ENCODE measurements at regions not wholly inside any gene's neighbourhood (a gene's known extent, or its start where the extent isn't known, plus 50 kb on each side); places are given as distances from the start of the nearest gene placed in this dataset.

DNA sequence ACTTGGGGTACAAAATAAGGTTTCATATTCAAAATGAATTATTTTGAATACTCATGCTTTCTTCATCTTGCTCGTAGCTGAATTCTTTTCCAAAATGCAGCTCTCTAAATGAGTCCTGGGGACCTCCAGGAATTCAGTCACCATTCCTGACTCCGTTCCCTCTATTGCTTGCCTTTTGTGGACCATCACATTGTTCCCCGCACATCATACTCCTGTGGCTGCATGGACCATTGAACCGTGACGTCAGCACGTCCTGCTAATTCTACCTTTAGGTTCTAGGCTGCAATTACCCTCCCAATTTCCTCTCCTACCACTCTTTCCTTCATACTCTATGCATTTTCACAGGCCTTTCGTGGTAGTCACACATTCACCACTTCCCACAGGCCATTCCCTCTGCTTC is 173.1 kb upstream of the ID4 start:
- in situ Hi-C loops (cut with HindIII; ENCODE audit: low sequenced_read_pairs) = no loop called here
- H3K4me3 ChIP-seq (ENCODE audit: low read depth, low read length) = no peak overlapping the region
- TF ChIP-seq, protein P1, sequence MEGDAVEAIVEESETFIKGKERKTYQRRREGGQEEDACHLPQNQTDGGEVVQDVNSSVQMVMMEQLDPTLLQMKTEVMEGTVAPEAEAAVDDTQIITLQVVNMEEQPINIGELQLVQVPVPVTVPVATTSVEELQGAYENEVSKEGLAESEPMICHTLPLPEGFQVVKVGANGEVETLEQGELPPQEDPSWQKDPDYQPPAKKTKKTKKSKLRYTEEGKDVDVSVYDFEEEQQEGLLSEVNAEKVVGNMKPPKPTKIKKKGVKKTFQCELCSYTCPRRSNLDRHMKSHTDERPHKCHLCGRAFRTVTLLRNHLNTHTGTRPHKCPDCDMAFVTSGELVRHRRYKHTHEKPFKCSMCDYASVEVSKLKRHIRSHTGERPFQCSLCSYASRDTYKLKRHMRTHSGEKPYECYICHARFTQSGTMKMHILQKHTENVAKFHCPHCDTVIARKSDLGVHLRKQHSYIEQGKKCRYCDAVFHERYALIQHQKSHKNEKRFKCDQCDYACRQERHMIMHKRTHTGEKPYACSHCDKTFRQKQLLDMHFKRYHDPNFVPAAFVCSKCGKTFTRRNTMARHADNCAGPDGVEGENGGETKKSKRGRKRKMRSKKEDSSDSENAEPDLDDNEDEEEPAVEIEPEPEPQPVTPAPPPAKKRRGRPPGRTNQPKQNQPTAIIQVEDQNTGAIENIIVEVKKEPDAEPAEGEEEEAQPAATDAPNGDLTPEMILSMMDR (IDR thresholded peaks at IDR 0.05; ENCODE audit: low read depth, low read length) = no peak
- no peak for DNase-seq (ENCODE audit: low read depth, low spot score)

DNA sequence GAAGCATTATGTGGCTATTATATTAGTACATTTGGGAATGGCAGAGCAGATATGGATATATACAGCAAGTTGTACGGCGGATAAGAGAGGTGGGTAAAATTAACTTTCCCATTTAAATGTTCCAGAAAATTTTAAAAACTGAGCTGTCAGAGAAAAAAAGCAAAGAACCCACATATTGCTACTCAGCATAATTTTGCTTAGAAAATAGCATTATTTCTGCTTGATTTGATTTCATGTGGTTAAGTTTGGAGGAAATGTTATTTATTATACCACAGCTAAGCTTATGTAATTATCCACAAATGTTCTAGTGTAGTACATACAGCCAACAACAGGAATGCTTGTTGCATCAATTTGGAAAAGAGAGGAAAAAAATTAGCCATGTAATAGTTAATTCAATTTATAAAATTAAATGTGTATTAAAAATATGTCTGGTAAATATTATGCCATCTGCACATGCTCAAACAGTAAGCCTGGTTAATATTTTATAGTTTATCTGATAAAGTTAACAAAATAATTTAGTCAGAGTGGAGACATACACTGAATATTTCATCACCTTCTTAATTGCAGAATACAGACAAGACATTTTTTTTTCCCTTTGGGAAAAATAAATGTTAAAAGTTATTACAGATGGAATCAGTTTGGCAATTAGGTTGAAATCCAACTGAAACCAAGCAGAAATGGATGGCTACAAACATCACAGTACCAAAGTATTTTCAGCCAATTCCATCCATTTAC is 172.1 kb upstream of the ID4 start:
- H3K4me3 ChIP-seq (ENCODE audit: low read depth, low read length) = no peak overlapping the region
- in situ Hi-C loops (cut with HindIII; ENCODE audit: low sequenced_read_pairs) = no loop called here
- TF ChIP-seq, protein P1 (IDR thresholded peaks at IDR 0.05; ENCODE audit: low read depth, low read length) = no peak
- no peak for DNase-seq (ENCODE audit: low read depth, low spot score)

GRCh38 chr6:19665613-19665909 is 171.6 kb upstream of the ID4 start:
- H3K4me3 ChIP-seq (ENCODE audit: low read depth, low read length) = no peak overlapping the region
- TF ChIP-seq, protein P1 (IDR thresholded peaks at IDR 0.05; ENCODE audit: low read depth, low read length) = no peak
- in situ Hi-C loops (cut with HindIII; ENCODE audit: low sequenced_read_pairs) = no loop called here
- no peak for DNase-seq (ENCODE audit: low read depth, low spot score)

- DNase-seq (ENCODE audit: low read depth, low spot score) = no peak
- in situ Hi-C loops (cut with HindIII; ENCODE audit: low sequenced_read_pairs) = no loop called here
Observed at GRCh38 chr6:19668710-19669109, 168.5 kb upstream of the ID4 start.

GRCh38 chr6:19669206-19669605 is 168.0 kb upstream of the ID4 start:
- H3K4me3 ChIP-seq (ENCODE audit: low read depth, low read length) = no peak overlapping the region
- no peak for DNase-seq (ENCODE audit: low read depth, low spot score)
- TF ChIP-seq, protein P1 (IDR thresholded peaks at IDR 0.05; ENCODE audit: low read depth, low read length) = no peak
- in situ Hi-C loops (cut with HindIII; ENCODE audit: low sequenced_read_pairs) = no loop called here

More at GRCh38 chr6:19668710-19669109, 168.5 kb upstream of the ID4 start:
- TF ChIP-seq, protein P1 (IDR thresholded peaks at IDR 0.05; ENCODE audit: low read depth, low read length) = no peak
- no peak overlapping the region for H3K4me3 ChIP-seq (ENCODE audit: low read depth, low read length)

DNA sequence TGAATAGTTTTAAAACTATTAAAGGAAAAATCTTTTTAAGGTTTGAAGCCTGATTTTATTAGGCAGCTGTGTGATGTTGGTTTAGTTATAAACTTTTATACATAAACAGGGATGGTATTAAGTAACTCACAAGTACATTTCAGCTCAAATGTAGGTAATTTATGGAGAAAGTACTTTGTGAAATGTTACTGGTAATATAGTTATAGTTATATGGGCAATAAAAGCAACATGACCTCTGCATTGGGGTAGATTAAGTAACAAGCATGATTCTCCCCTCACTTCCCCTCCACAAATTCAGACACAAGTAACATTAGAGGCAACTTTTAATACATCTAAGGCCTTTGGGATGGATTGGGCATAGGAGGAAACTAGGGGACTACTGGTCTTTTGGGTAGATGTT is 154.3 kb upstream of the ID4 start:
- DNase-seq (ENCODE audit: low read depth, low spot score) = no peak
- in situ Hi-C loops (cut with HindIII; ENCODE audit: low sequenced_read_pairs) = no loop called here
- H3K4me3 ChIP-seq (ENCODE audit: low read depth, low read length) = no peak overlapping the region
- TF ChIP-seq, protein P1 (IDR thresholded peaks at IDR 0.05; ENCODE audit: low read depth, low read length) = no peak

Measured in astrocyte of the spinal cord (primary cell).